ENCODE measurements at regions not wholly inside any gene's neighbourhood (a gene's known extent, or its start where the extent isn't known, plus 50 kb on each side); places are given as distances from the start of the nearest gene placed in this dataset.

DNA sequence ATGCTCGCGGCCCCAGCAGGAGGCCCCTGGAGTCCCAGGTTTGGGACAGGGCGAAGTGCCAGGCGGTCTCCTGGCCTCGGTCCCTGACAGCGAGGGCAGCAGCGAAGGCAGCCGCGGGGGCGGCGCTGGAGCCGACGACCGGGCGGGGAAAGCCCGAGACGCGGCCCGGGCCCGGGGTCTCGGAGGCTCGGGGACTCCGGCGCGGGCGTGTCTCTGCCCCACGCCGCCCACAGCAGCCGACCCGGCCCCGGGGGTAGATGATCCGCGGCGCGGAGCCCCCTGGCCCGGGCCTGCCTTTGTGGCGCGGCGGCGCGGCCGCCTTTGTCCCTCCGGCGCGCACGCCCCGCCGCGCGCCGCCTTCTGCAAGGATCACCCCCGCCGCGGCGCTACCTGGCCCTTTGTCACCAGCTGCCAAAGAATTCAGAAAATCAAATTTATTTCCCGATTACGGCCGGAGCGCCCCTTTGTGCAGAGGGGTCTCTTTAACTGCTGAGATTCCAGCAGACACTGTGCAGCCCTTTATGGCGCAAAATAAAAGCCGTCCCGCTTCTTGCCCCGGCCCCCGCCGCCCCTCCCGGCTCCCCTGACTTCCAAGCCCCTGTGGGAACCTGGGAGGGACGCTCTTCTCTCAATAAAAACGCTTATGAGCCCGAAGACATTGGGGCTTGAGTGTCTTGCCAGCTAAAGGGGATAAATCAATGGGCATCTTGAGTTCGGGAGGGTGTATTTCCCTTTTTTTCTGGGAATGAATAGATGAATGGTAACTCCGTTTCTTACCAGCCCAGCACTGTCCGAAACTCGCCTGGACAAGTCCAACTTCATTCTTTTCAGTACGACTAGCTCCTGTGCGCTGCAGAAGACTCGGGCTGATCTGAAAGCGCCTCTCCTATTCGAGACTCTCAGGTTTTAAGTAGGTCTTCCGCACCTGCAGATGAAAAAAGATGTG lies 68.4 kb downstream of the HES1 start:
- no peak for DNase-seq (ENCODE audit: low read depth)
- no peak for TF ChIP-seq CTCF (IDR thresholded peaks at IDR 0.05; ENCODE audit: low read depth, low read length, missing control alignments)
- peak overlapping the region; percentile 33 for H3K4me3 ChIP-seq (ENCODE audit: low read depth, low read length)
- in situ Hi-C loops (cut with HindIII; ENCODE audit: low sequenced_read_pairs): no loop called here

DNA sequence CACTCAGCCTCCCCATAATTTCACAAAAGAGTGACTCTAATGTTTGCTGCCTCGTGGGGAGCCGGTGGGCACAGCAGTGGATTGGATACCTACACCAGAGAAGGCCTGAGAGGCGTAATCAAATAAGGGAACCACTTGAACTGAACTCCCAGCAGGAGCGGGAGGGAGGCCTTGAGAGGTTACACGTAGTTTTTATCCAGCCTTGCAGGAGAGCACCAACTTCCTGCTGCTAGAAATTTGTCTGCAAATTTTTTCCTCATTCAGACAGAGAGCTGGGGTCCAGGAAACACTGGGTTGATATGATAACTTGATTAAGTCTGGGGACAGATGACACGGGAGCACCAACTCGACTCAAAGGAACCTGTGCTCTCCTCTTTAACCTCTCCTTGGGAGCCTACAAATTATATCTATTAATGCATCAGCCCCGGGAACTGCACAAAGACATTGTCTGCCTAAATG lies 69.8 kb downstream of the HES1 start:
- in situ Hi-C loops (cut with HindIII; ENCODE audit: low sequenced_read_pairs): no loop called here
- H3K4me3 ChIP-seq (ENCODE audit: low read depth, low read length): no peak overlapping the region
- no peak for TF ChIP-seq CTCF (IDR thresholded peaks at IDR 0.05; ENCODE audit: low read depth, low read length, missing control alignments)
- no peak for DNase-seq (ENCODE audit: low read depth)

DNA sequence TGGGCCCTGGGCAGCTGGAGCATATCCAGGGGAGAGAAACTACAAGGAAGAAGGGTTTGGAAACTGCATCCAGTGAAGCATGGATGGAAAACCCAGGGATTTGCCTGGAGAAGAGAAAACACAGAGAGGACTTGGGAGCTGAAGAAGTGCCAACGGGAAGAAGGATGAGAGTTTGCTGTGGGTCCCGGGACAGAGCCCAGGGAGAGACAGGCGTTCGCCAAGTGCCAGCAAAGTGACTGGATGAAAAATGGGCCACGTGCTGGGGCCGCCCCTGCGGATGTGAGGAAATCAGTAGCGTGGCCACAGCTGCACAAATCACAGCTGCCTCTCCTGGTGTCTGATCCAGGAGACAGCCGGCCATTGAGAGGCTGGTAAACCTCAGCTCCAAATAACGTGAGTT lies 70.4 kb downstream of the HES1 start:
- no peak overlapping the region for H3K4me3 ChIP-seq (ENCODE audit: low read depth, low read length)
- DNase-seq (ENCODE audit: low read depth): no peak
- in situ Hi-C loops (cut with HindIII; ENCODE audit: low sequenced_read_pairs): no loop called here
- TF ChIP-seq CTCF (IDR thresholded peaks at IDR 0.05; ENCODE audit: low read depth, low read length, missing control alignments): no peak

DNA sequence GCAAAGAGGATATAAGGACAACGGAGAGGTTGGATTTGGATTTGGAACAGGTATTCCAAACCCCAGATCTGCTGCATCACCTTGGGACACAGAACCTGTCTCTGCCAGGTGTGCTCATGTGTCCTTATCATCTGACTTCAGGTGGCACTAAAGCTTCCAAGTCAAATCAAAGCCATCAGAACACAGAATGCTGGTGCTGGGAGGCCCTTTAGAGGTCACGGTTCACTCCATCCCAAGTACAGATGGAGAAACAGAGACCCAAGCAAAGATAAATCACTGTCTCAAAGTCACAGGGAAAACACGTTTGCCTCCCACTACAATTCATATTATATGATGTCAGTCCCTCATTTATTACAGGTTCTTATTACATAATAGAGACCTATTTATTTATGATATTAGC lies 72.8 kb downstream of the HES1 start:
- in situ Hi-C loops (cut with HindIII; ENCODE audit: low sequenced_read_pairs): no loop called here
- TF ChIP-seq CTCF (IDR thresholded peaks at IDR 0.05; ENCODE audit: low read depth, low read length, missing control alignments): no peak
- H3K4me3 ChIP-seq (ENCODE audit: low read depth, low read length): no peak overlapping the region
- no peak for DNase-seq (ENCODE audit: low read depth)

GRCh38 chr3:194212161-194212844 lies 76.4 kb downstream of the HES1 start:
- TF ChIP-seq CTCF (IDR thresholded peaks at IDR 0.05; ENCODE audit: low read depth, low read length, missing control alignments): no peak
- in situ Hi-C loops (cut with HindIII; ENCODE audit: low sequenced_read_pairs): no loop called here
- DNase-seq (ENCODE audit: low read depth): no peak
- no peak overlapping the region for H3K4me3 ChIP-seq (ENCODE audit: low read depth, low read length)

DNA sequence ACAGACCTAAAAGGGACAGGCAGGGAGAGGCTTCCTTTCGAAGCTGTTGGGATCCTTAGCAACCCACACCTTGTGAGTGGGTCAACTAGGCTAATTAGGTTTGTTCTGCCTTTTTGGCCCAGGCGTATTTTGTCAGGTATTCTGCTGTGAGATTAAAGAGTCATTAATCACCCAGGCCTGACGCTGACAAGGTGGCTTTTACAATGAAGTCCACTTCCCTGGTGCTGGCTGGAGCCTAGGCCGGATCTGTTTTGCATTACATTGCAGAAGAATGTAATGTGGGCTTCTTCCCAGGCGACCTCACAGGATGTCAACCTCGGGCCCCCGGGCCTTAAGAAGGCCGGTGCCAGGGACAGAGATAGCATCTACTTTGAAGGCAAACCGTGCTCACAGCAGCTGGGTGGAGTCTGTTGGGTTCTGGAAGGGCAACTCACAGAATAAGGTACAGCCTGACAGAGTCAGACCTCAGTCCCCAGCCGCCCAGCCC lies 76.9 kb downstream of the HES1 start:
- no peak for TF ChIP-seq CTCF (IDR thresholded peaks at IDR 0.05; ENCODE audit: low read depth, low read length, missing control alignments)
- in situ Hi-C loops (cut with HindIII; ENCODE audit: low sequenced_read_pairs): no loop called here
- H3K4me3 ChIP-seq (ENCODE audit: low read depth, low read length): no peak overlapping the region
- DNase-seq (ENCODE audit: low read depth): no peak

All from astrocyte of the cerebellum (primary cell).